Epidermal melanocyte (primary cell): ENCODE measurements at regions not wholly inside any gene's neighbourhood (a gene's known extent, or its start where the extent isn't known, plus 50 kb on each side); places are given as distances from the start of the nearest gene placed in this dataset.

ENCODE experiments used
- DNase-seq: peaks from one replicate; pipeline ENCODE4 v3.0.0; 2011; ENCODE audit warnings: low spot score; ENCODE audit not compliant: insufficient read length

GRCh38 chr5:103624035-103624480 lies 61.5 kb upstream of the NUDT12 start:
- no peak for DNase-seq

GRCh38 chr5:103623425-103623824 lies 60.8 kb upstream of the NUDT12 start:
- DNase-seq: no peak

- DNase-seq: no peak
Measured at GRCh38 chr5:103621548-103621930, 59.0 kb upstream of the NUDT12 start.

- DNase-seq: no peak
Measured at GRCh38 chr5:103620851-103621547, 58.4 kb upstream of the NUDT12 start.

- no peak for DNase-seq
Measured at GRCh38 chr5:103617913-103618312, 55.3 kb upstream of the NUDT12 start.

- no peak for DNase-seq
Measured at GRCh38 chr5:103617090-103617489, 54.5 kb upstream of the NUDT12 start.

GRCh38 chr5:103612545-103612944 lies 50.0 kb upstream of the NUDT12 start:
- DNase-seq: no peak
